ENCODE measurements at regions not wholly inside any gene's neighbourhood (a gene's known extent, or its start where the extent isn't known, plus 50 kb on each side); places are given as distances from the start of the nearest gene placed in this dataset.

- TF ChIP-seq BCLAF1 (IDR thresholded peaks at IDR 0.05) (no peak), BHLHE40 (IDR thresholded peaks at IDR 0.05; ENCODE audit: borderline replicate concordance in 1 of 2, low read depth in 2 of 2, low read length in 1 of 2) (peak; percentile 23 to 36; a peak in 2 of 4 replicates)
- TF ChIP-seq, protein P1, sequence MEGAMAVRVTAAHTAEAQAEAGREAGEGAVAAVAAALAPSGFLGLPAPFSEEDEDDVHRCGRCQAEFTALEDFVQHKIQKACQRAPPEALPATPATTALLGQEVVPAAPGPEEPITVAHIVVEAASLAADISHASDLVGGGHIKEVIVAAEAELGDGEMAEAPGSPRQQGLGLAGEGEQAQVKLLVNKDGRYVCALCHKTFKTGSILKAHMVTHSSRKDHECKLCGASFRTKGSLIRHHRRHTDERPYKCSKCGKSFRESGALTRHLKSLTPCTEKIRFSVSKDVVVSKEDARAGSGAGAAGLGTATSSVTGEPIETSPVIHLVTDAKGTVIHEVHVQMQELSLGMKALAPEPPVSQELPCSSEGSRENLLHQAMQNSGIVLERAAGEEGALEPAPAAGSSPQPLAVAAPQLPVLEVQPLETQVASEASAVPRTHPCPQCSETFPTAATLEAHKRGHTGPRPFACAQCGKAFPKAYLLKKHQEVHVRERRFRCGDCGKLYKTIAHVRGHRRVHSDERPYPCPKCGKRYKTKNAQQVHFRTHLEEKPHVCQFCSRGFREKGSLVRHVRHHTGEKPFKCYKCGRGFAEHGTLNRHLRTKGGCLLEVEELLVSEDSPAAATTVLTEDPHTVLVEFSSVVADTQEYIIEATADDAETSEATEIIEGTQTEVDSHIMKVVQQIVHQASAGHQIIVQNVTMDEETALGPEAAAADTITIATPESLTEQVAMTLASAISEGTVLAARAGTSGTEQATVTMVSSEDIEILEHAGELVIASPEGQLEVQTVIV (IDR thresholded peaks at IDR 0.05; ENCODE audit: borderline replicate concordance, partially characterized antibody) = no peak
These were observed 53.5 kb upstream of the BACH1 start (continued) for GRCh38 chr21:29245104-29245643.

DNA sequence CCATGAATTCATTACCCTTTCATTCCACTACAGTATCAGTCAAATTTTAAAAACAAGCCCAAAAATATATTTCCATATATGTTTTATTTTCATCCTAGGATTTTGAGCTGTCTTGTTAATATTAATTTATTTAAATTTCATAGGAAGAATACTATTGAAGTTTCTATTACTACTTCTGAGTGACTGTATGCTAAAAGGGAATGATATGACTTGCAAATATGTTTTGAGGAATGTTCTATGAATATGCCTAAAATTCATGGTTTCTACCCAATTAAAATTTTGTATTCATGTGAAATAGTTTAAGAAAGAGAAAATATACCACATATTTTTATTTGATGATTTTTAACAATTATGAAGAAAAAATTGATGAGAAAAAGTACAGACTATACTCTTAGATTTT is 52.9 kb upstream of the BACH1 start:
- ChIA-PET RAD21 (ENCODE audit: unreplicated experiment) (interaction anchor here (0.6 to 2.1 kb wide), 17 partner anchors 10 to 166 kb away, joined by 3 to 17 read pairs (median 3); no protein-coding TSS in a partner anchor), CTCF (interaction anchor here (0.6 to 2.1 kb wide), 12 partner anchors 10 to 230 kb away, joined by 3 to 22 read pairs (median 4); no protein-coding TSS in a partner anchor), SMC1A (ENCODE audit: uncharacterized antibody, unreplicated experiment) (interaction anchor here (0.7 to 7.9 kb wide), 17 partner anchors 10 to 230 kb away, joined by 3 to 94 read pairs (median 4); no protein-coding TSS in a partner anchor), POLR2A (interaction anchor here (0.7 to 1.9 kb wide), 10 partner anchors 10 to 62 kb away, joined by 3 to 14 read pairs (median 3); partner anchors contain the start of gene BACH1)
- Histone ChIP-seq H3K4me3 (no peak overlapping the region), H3K79me2 (ENCODE audit: control insufficient read depth, insufficient read depth, low read length) (no peaks in the 10 kb centered on the region), H3K36me3 (ENCODE audit: control insufficient read depth in 2 of 2, insufficient read depth in 2 of 2, low read length in 1 of 2) (no peaks in the 10 kb centered on the region), H3K4me2 (ENCODE audit: control insufficient read depth, insufficient read depth) (no peak overlapping the region), H4K20me1 (ENCODE audit: control insufficient read depth, insufficient read depth) (no peaks in the 10 kb centered on the region), H2AFZ (ENCODE audit: control insufficient read depth, low read depth, low read length) (no peak overlapping the region), H3K4me1 (ENCODE audit: control insufficient read depth, insufficient read depth, low read length) (peaks cover 11% of the 10 kb centered on the region), H3K27me3 (replicated peaks in 1 of 2; ENCODE audit: control insufficient read depth in 2 of 2, insufficient read depth in 2 of 2, low read length in 1 of 2) (no peaks in the 10 kb centered on the region), H3K27ac (ENCODE audit: control insufficient read depth, insufficient read depth) (no peak overlapping the region), H3K9ac (ENCODE audit: control insufficient read depth, insufficient read depth, low read length) (no peak overlapping the region), H3K9me3 (replicated peaks; ENCODE audit: control insufficient read depth, insufficient read depth, low read length) (peaks cover 4% of the 10 kb centered on the region; the same call in 2 of the 3 replicates)
- no peak for DNase-seq (ENCODE audit: low read depth, low spot score)
- no peak for ATAC-seq
- intact Hi-C loops (cut with micrococcal nuclease; ENCODE audit: unreplicated experiment) (no loop called here), in situ Hi-C loops (cut with MboI) (no loop called here)
- no peak for FAIRE-seq
- BruUV-seq (replicated peaks) = no TSS peak
- TF ChIP-seq NRF1 (conservative IDR thresholded peaks at IDR 0.05; ENCODE audit: low read depth, low read length) = no peak
- TF ChIP-seq, protein P2, sequence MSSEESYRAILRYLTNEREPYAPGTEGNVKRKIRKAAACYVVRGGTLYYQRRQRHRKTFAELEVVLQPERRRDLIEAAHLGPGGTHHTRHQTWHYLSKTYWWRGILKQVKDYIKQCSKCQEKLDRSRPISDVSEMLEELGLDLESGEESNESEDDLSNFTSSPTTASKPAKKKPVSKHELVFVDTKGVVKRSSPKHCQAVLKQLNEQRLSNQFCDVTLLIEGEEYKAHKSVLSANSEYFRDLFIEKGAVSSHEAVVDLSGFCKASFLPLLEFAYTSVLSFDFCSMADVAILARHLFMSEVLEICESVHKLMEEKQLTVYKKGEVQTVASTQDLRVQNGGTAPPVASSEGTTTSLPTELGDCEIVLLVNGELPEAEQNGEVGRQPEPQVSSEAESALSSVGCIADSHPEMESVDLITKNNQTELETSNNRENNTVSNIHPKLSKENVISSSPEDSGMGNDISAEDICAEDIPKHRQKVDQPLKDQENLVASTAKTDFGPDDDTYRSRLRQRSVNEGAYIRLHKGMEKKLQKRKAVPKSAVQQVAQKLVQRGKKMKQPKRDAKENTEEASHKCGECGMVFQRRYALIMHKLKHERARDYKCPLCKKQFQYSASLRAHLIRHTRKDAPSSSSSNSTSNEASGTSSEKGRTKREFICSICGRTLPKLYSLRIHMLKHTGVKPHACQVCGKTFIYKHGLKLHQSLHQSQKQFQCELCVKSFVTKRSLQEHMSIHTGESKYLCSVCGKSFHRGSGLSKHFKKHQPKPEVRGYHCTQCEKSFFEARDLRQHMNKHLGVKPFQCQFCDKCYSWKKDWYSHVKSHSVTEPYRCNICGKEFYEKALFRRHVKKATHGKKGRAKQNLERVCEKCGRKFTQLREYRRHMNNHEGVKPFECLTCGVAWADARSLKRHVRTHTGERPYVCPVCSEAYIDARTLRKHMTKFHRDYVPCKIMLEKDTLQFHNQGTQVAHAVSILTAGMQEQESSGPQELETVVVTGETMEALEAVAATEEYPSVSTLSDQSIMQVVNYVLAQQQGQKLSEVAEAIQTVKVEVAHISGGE (CRISPR knock-in tag; IDR thresholded peaks at IDR 0.05) = no peak
- TF ChIP-seq WRNIP1 (IDR thresholded peaks at IDR 0.05; ENCODE audit: borderline replicate concordance, low read depth, low read length) = no peak
- TF ChIP-seq GATAD2B (conservative IDR thresholded peaks at IDR 0.05; ENCODE audit: low read depth) = no peak
- no peak for TF ChIP-seq TCF3 (IDR thresholded peaks at IDR 0.05; ENCODE audit: borderline replicate concordance, insufficient read depth, low read depth, low read length)
- TF ChIP-seq IKZF1 (conservative IDR thresholded peaks at IDR 0.05) = no peak
- no peak for TF ChIP-seq SMAD1 (IDR thresholded peaks at IDR 0.05; ENCODE audit: low read depth, partially characterized antibody)
- TF ChIP-seq, protein P3, sequence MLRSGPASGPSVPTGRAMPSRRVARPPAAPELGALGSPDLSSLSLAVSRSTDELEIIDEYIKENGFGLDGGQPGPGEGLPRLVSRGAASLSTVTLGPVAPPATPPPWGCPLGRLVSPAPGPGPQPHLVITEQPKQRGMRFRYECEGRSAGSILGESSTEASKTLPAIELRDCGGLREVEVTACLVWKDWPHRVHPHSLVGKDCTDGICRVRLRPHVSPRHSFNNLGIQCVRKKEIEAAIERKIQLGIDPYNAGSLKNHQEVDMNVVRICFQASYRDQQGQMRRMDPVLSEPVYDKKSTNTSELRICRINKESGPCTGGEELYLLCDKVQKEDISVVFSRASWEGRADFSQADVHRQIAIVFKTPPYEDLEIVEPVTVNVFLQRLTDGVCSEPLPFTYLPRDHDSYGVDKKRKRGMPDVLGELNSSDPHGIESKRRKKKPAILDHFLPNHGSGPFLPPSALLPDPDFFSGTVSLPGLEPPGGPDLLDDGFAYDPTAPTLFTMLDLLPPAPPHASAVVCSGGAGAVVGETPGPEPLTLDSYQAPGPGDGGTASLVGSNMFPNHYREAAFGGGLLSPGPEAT (IDR thresholded peaks at IDR 0.05; ENCODE audit: low read depth) = no peak

Measured in GM12878 (cell line).